Stomach (tissue), 4 donors: ENCODE measurements at regions not wholly inside any gene's neighbourhood (a gene's known extent, or its start where the extent isn't known, plus 50 kb on each side); places are given as distances from the start of the nearest gene placed in this dataset.

Experiments used
- POLR2A ChIP-seq, 4 donors: fragments of 450-650 bp; IDR thresholded peaks; one replicate each; pipeline ENCODE4 v1.6.1; 2016; ENCODE audit warnings: antibody characterized with exemption in 4 of 4, control low read depth in 2 of 4, mild to moderate bottlenecking in 1 of 4, moderate library complexity in 1 of 4
- POLR2AphosphoS5 ChIP-seq, 3 donors: sonication (generic); formaldehyde crosslinking; IDR thresholded peaks; one replicate each; pipeline ENCODE4 v1.6.1; 2016; ENCODE audit warnings: antibody characterized with exemption in 3 of 3
- TF ChIP-seq, protein P1 (sequence below), 7 experiments: fragments of 450-650 bp in 4 of 7; fragments of 200-600 bp in 3 of 7; sonication (generic) in 3 of 7; IDR thresholded peaks; one replicate each; pipeline ENCODE4 v1.5.1; 2016 to 2019; ENCODE audit warnings: antibody characterized with exemption in 7 of 7, control low read depth in 2 of 7, mild to moderate bottlenecking in 1 of 7

- TF ChIP-seq, protein P1, sequence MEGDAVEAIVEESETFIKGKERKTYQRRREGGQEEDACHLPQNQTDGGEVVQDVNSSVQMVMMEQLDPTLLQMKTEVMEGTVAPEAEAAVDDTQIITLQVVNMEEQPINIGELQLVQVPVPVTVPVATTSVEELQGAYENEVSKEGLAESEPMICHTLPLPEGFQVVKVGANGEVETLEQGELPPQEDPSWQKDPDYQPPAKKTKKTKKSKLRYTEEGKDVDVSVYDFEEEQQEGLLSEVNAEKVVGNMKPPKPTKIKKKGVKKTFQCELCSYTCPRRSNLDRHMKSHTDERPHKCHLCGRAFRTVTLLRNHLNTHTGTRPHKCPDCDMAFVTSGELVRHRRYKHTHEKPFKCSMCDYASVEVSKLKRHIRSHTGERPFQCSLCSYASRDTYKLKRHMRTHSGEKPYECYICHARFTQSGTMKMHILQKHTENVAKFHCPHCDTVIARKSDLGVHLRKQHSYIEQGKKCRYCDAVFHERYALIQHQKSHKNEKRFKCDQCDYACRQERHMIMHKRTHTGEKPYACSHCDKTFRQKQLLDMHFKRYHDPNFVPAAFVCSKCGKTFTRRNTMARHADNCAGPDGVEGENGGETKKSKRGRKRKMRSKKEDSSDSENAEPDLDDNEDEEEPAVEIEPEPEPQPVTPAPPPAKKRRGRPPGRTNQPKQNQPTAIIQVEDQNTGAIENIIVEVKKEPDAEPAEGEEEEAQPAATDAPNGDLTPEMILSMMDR (IDR thresholded peaks at IDR 0.05) = no peak
- no peak for TF ChIP-seq POLR2AphosphoS5 (IDR thresholded peaks at IDR 0.05)
- no peak for TF ChIP-seq POLR2A (IDR thresholded peaks at IDR 0.05)
Measured at GRCh38 chr10:84900141-84900540, 571.8 kb downstream of the CCSER2 start.
